C4-2B (cell line): ENCODE measurements at regions not wholly inside any gene's neighbourhood (a gene's known extent, or its start where the extent isn't known, plus 50 kb on each side); places are given as distances from the start of the nearest gene placed in this dataset.

ENCODE experiments used
- H3K27ac ChIP-seq: fragments of 450-650 bp; 2 replicates; pipeline ENCODE4 v1.5.1; 2017
- CTCF ChIP-seq: fragments of 450-650 bp; conservative IDR thresholded peaks from 2 replicates; pipeline ENCODE4 v1.5.1; 2017; ENCODE audit warnings: mild to moderate bottlenecking
- ZFX ChIP-seq: fragments of 450-650 bp; IDR thresholded peaks from 2 replicates; pipeline ENCODE4 v1.6.1; 2017

GRCh38 chr12:124630791-124631313, 63.4 kb upstream of the NCOR2 start:
- H3K27ac ChIP-seq: no peak overlapping the region
- TF ChIP-seq CTCF: no peak
- TF ChIP-seq ZFX: no peak

- H3K27ac ChIP-seq: no peak overlapping the region
- TF ChIP-seq CTCF (no peak), ZFX (no peak)
Observed at GRCh38 chr12:124629789-124630480, 62.5 kb upstream of the NCOR2 start.

- no peak overlapping the region for H3K27ac ChIP-seq
- TF ChIP-seq CTCF (no peak), ZFX (no peak)
Observed at GRCh38 chr12:124629117-124629516, 61.7 kb upstream of the NCOR2 start.

- TF ChIP-seq ZFX (no peak), CTCF (no peak)
- no peak overlapping the region for H3K27ac ChIP-seq
Observed at GRCh38 chr12:124627956-124628355, 60.5 kb upstream of the NCOR2 start.

GRCh38 chr12:124626971-124627411, 59.6 kb upstream of the NCOR2 start:
- no peak for TF ChIP-seq ZFX
- TF ChIP-seq CTCF: no peak
- no peak overlapping the region for H3K27ac ChIP-seq

GRCh38 chr12:124625867-124626675, 58.7 kb upstream of the NCOR2 start:
- TF ChIP-seq ZFX (no peak), CTCF (no peak)

GRCh38 chr12:124624823-124625222, 57.4 kb upstream of the NCOR2 start:
- H3K27ac ChIP-seq: no peak overlapping the region
- TF ChIP-seq CTCF (no peak), ZFX (no peak)

More at GRCh38 chr12:124625867-124626675, 58.7 kb upstream of the NCOR2 start:
- H3K27ac ChIP-seq: no peak overlapping the region
